H1 (cell line): ENCODE measurements at regions not wholly inside any gene's neighbourhood (a gene's known extent, or its start where the extent isn't known, plus 50 kb on each side); places are given as distances from the start of the nearest gene placed in this dataset.

Source experiments
- CTCF ChIA-PET: fragments of 300-600 bp; sonication (Branson Sonifier 250); formaldehyde crosslinking; loops from one replicate; lab custom pipeline; 2021; ENCODE audit not compliant: partially characterized antibody; lab: Charles Lee
- POLR2A ChIA-PET: fragments of 300-600 bp; sonication (Branson Sonifier 250); formaldehyde crosslinking; loops from one replicate; lab custom pipeline; 2021; ENCODE audit warnings: inconsistent platforms; ENCODE audit not compliant: partially characterized antibody; lab: Charles Lee
- DNase-seq, 2 experiments: peaks; one replicate each; pipeline versions ENCODE4 v3.0.0 to v3.0.0-alpha.2; 2010 to 2022; ENCODE audit warnings: low spot score in 2 of 2, low read depth in 1 of 2, mixed read lengths in 1 of 2
- FAIRE-seq: peaks from 2 replicates; lab custom pipeline; 2011; peaks lifted over from hg19 to GRCh38; lab: Jason Lieb, UNC
- H2AFZ ChIP-seq: 2 replicates; pipeline ENCODE4 v1.8.1; 2012; ENCODE audit warnings: low read length, inconsistent platforms
- H2AK5ac ChIP-seq: 2 replicates; pipeline ENCODE4 v1.6.1; 2013; ENCODE audit warnings: low read depth, low read length
- H2BK120ac ChIP-seq: replicated peaks from 2 replicates; pipeline ENCODE3; 2013; ENCODE audit warnings: low read depth, low read length, inconsistent platforms
- H2BK12ac ChIP-seq: 2 replicates; pipeline ENCODE4 v1.6.1; 2013; ENCODE audit warnings: low read depth, low read length
- H2BK15ac ChIP-seq: 2 replicates; pipeline ENCODE4 v1.6.1; 2013; ENCODE audit warnings: low read length
- H2BK20ac ChIP-seq: 2 replicates; pipeline ENCODE4 v1.6.1; 2013; ENCODE audit warnings: low read length
- H2BK5ac ChIP-seq: 2 replicates; pipeline ENCODE4 v1.6.1; 2013; ENCODE audit warnings: low read depth, low read length
- H3K14ac ChIP-seq: 2 replicates; pipeline ENCODE4 v1.6.1; 2013; ENCODE audit warnings: inconsistent platforms; ENCODE audit not compliant: insufficient read length
- H3K18ac ChIP-seq: 2 replicates; pipeline ENCODE4 v1.6.1; 2013; ENCODE audit warnings: low read length; ENCODE audit errors: extremely low read depth
- H3K23ac ChIP-seq: 2 replicates; pipeline ENCODE4 v1.6.1; 2013; ENCODE audit warnings: inconsistent platforms; ENCODE audit not compliant: insufficient read length
- H3K23me2 ChIP-seq: 2 replicates; pipeline ENCODE4 v1.6.1; 2013; ENCODE audit warnings: low read depth, low read length
- H3K27ac ChIP-seq: 2 replicates; pipeline ENCODE4 v1.6.1; 2011; ENCODE audit warnings: low read depth, low read length, inconsistent platforms
- H3K27me3 ChIP-seq, 4 experiments: replicated peaks in 1 of 4; 1 replicate in 1 of 4; 2 replicates in 3 of 4; pipeline versions ENCODE4 v1.6.1 to v1.8.1; 2011 to 2013; ENCODE audit warnings: low read length in 3 of 4, mild to moderate bottlenecking in 3 of 4, inconsistent platforms in 2 of 4, mixed read lengths in 2 of 4, moderate library complexity in 1 of 4; ENCODE audit not compliant: control insufficient read depth in 3 of 4, insufficient read depth in 3 of 4; ENCODE audit errors: extremely low read depth in 1 of 4
- H3K36me3 ChIP-seq, 4 experiments: 2 replicates each; pipeline versions ENCODE4 v1.6.1 to v1.8.1; 2011 to 2013; ENCODE audit warnings: mild to moderate bottlenecking in 4 of 4, low read length in 3 of 4, moderate library complexity in 2 of 4, control low read depth in 1 of 4, inconsistent platforms in 1 of 4; ENCODE audit not compliant: insufficient read depth in 4 of 4, control insufficient read depth in 2 of 4
- H3K4ac ChIP-seq: replicated peaks from 2 replicates; pipeline ENCODE3; 2013; ENCODE audit warnings: low read length, low read depth, mixed read lengths, inconsistent platforms; ENCODE audit not compliant: insufficient read length
- H3K4me1 ChIP-seq, 4 experiments: replicated peaks in 1 of 4; 1 replicate in 1 of 4; 2 replicates in 3 of 4; pipeline versions ENCODE4 v1.6.1 to v1.8.1; 2011 to 2013; ENCODE audit warnings: low read length in 3 of 4, inconsistent platforms in 2 of 4, mixed read lengths in 1 of 4; ENCODE audit not compliant: insufficient read depth in 4 of 4, control insufficient read depth in 3 of 4
- H3K4me2 ChIP-seq, 2 experiments: 2 replicates each; pipeline versions ENCODE4 v1.6.1 to v1.8.1; 2011 to 2013; ENCODE audit warnings: low read depth in 2 of 2, low read length in 2 of 2, control low read depth in 1 of 2, inconsistent platforms in 1 of 2, mild to moderate bottlenecking in 1 of 2; ENCODE audit not compliant: insufficient read depth in 1 of 2
- H3K4me3 ChIP-seq, 4 experiments: fragments of 200-600, 300-600 bp in 1 of 4; sonication (generic), shearing (Covaris generic), sonication (Bioruptor Twin) in 1 of 4; 2 replicates each; pipeline versions ENCODE4 v1.5.1 to v1.8.1; 2011 to 2016; ENCODE audit warnings: low read length in 4 of 4, low read depth in 3 of 4, control low read depth in 2 of 4, inconsistent platforms in 2 of 4, mild to moderate bottlenecking in 2 of 4, mixed read lengths in 1 of 4, moderate library complexity in 1 of 4; ENCODE audit not compliant: insufficient read depth in 2 of 4; ENCODE audit errors: extremely low read depth in 1 of 4
- H3K56ac ChIP-seq: replicated peaks from 2 replicates; pipeline ENCODE3; 2013; ENCODE audit warnings: low read depth, mild to moderate bottlenecking, mixed read lengths, low read length, inconsistent platforms; ENCODE audit not compliant: insufficient read length
- H3K79me1 ChIP-seq: 2 replicates; pipeline ENCODE4 v1.6.1; 2013; ENCODE audit warnings: low read depth, low read length, control low read depth
- H3K79me2 ChIP-seq, 2 experiments: 2 replicates each; pipeline versions ENCODE4 v1.6.1 to v1.8.1; 2012 to 2013; ENCODE audit warnings: low read length in 2 of 2, mild to moderate bottlenecking in 2 of 2, inconsistent platforms in 1 of 2; ENCODE audit not compliant: insufficient read depth in 2 of 2, control insufficient read depth in 1 of 2
- H3K9ac ChIP-seq, 4 experiments: replicated peaks in 1 of 4; 1 replicate in 1 of 4; 2 replicates in 3 of 4; pipeline versions ENCODE4 v1.6.1 to v1.8.1; 2011 to 2013; ENCODE audit warnings: low read depth in 3 of 4, low read length in 3 of 4, control low read depth in 2 of 4, mild to moderate bottlenecking in 2 of 4, moderate library complexity in 2 of 4, inconsistent platforms in 1 of 4; ENCODE audit errors: extremely low read depth in 1 of 4
- H3K9me3 ChIP-seq, 2 experiments: 2 replicates each; pipeline versions ENCODE4 v1.6.1 to v1.8.1; 2012 to 2013; ENCODE audit warnings: mild to moderate bottlenecking in 2 of 2, moderate library complexity in 2 of 2, control low read depth in 1 of 2, inconsistent platforms in 1 of 2, low read depth in 1 of 2, low read length in 1 of 2, mixed read lengths in 1 of 2; ENCODE audit not compliant: insufficient read depth in 2 of 2
- H4K20me1 ChIP-seq, 2 experiments: replicated peaks in 1 of 2; 2 replicates each; pipeline versions ENCODE3 to v1.8.1; 2011 to 2013; ENCODE audit warnings: inconsistent platforms in 2 of 2, low read length in 2 of 2, mild to moderate bottlenecking in 1 of 2; ENCODE audit not compliant: insufficient read depth in 2 of 2, control insufficient read depth in 1 of 2
- H4K5ac ChIP-seq: 2 replicates; pipeline ENCODE4 v1.6.1; 2013; ENCODE audit warnings: low read length, low read depth, mixed read lengths, inconsistent platforms; ENCODE audit not compliant: insufficient read length
- H4K8ac ChIP-seq: 2 replicates; pipeline ENCODE4 v1.8.0; 2013; ENCODE audit warnings: mild to moderate bottlenecking, moderate library complexity, low read length, inconsistent platforms; ENCODE audit not compliant: insufficient read depth; ENCODE audit errors: extremely low read depth
- H4K91ac ChIP-seq: replicated peaks from 2 replicates; pipeline ENCODE3; 2013; ENCODE audit warnings: low read length, mixed read lengths, inconsistent platforms; ENCODE audit not compliant: insufficient read length
- CEBPB ChIP-seq: IDR thresholded peaks from 2 replicates; pipeline ENCODE4 v1.6.1; 2012; ENCODE audit warnings: low read depth, low read length
- HDAC2 ChIP-seq, 2 experiments: fragments of 300-600 bp in 1 of 2; sonication (generic) in 1 of 2; IDR thresholded peaks; 2 replicates each; pipeline ENCODE4 v1.6.1; 2011 to 2012; ENCODE audit warnings: low read depth in 2 of 2, low read length in 2 of 2, mild to moderate bottlenecking in 2 of 2, moderate library complexity in 2 of 2, borderline replicate concordance in 1 of 2, inconsistent platforms in 1 of 2
- PHF8 ChIP-seq: fragments of 200-600 bp; sonication (generic); conservative IDR thresholded peaks from 2 replicates; pipeline ENCODE4 v1.7.1; 2012; ENCODE audit warnings: low read depth, mild to moderate bottlenecking, inconsistent platforms, low read length, moderate library complexity
- TBP ChIP-seq: IDR thresholded peaks from 2 replicates; pipeline ENCODE4 v1.6.1; 2011; ENCODE audit warnings: low read depth, low read length, improper control_type of control experiment
- WGBS, 2 experiments: shearing (Covaris generic) in 1 of 2; methylation state at CpG; one replicate each; pipeline versions ENCODE4 v1.1.6 to v1.1.7; 2013 to 2015; ENCODE audit warnings: low lambda C conversion rate in 2 of 2, mixed read lengths in 2 of 2, inconsistent platforms in 1 of 2, low coverage in 1 of 2, missing lambda C conversion rate in 1 of 2; ENCODE audit not compliant: insufficient replicate concordance in 2 of 2, insufficient coverage in 1 of 2, insufficient read length in 1 of 2; ENCODE audit errors: extremely low coverage in 1 of 2, missing lambda C conversion rate in 1 of 2; 5-methylcytosine and 5-hydroxymethylcytosine counted together

DNA sequence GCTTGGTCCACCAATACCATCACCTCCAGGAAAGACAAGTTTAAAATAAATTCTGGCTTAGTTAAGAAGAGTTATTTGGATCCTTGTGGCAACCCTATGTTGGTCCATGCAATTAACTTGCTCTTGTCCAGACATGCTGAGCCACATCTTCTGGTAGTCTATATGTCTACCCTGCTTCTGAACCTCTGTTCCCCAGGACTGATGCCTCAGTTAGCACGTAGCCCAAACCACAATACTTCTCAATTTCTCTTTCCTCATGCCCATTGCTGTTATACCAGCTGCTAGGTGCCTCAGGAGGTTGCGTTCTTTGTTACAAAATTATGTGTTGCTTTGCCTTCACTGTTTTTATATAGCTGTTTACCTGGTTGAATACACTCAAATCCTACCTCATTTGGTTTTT lies 116.4 kb upstream of the KCNQ5 start:
- Histone ChIP-seq H4K91ac (no peak overlapping the region), H3K79me2 (no peaks in the 10 kb centered on the region), H3K14ac (no peak overlapping the region), H3K27me3 (no peaks in the 10 kb centered on the region), H3K18ac (no peak overlapping the region), H2BK120ac (no peak overlapping the region), H3K23me2 (no peaks in the 10 kb centered on the region), H4K8ac (no peak overlapping the region), H2AFZ (no peak overlapping the region), H3K4me1 (no peaks in the 10 kb centered on the region), H3K4me2 (no peak overlapping the region), H3K9me3 (no peaks in the 10 kb centered on the region), H3K23ac (no peak overlapping the region), H3K4ac (no peak overlapping the region), H2BK5ac (no peak overlapping the region), H4K5ac (no peak overlapping the region), H3K27ac (no peak overlapping the region), H3K4me3 (no peak overlapping the region), H3K79me1 (no peaks in the 10 kb centered on the region), H2BK15ac (no peak overlapping the region), H3K56ac (no peak overlapping the region), H3K36me3 (no peaks in the 10 kb centered on the region), H2BK20ac (no peak overlapping the region), H2AK5ac (no peak overlapping the region), H4K20me1 (no peaks in the 10 kb centered on the region), H3K9ac (no peak overlapping the region), H2BK12ac (no peak overlapping the region)
- FAIRE-seq (no peak), DNase-seq (no peak)
- ChIA-PET CTCF (interaction anchor here (1.2 to 1.6 kb wide), 3 partner anchors 17 to 39 kb away, joined by 3 read pairs; no protein-coding TSS in a partner anchor), POLR2A (no interaction called here)
- TF ChIP-seq HDAC2 (IDR thresholded peaks at IDR 0.05; ENCODE audit: borderline replicate concordance in 1 of 2, low read depth in 2 of 2, low read length in 2 of 2) (no peak), PHF8 (no peak), CEBPB (no peak), TBP (no peak)
- WGBS, 2 experiments: 70% methylated on average over 2 of the region's 2 CpGs; no CpG with 5 or more reads in 1 of the 2 experiments
